M059J (cell line): ENCODE measurements at regions not wholly inside any gene's neighbourhood (a gene's known extent, or its start where the extent isn't known, plus 50 kb on each side); places are given as distances from the start of the nearest gene placed in this dataset.
"Not testable (repeated sequence)": the region's sequence is repeated elsewhere in the genome, so short reads cannot be mapped to it uniquely, and the experiment has no call there.

Experiments
- DNase-seq: peaks from one replicate; pipeline ENCODE4 v3.0.0-alpha.2; 2012; ENCODE audit warnings: low read depth

DNA sequence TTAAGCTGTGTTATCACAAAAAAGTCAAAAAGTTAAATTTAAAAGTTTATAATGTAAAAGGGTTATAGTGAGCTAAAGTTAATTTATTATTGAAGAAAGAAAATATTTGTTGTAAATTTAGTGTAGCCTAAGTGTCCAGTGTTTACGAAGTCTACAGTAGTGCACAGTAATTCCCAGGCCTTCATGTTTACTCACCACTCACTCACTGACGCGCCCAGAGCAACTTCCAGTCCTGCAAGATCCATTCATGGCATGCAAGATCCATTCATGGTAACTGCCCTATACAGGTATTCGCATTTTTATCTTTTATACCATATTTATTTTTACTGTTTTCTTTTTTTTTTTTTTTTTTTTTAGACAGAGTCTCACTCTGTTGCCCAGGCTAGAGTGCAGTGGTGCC lies 69.5 kb downstream of the TPRA1 start:
- DNase-seq, result no peak

DNA sequence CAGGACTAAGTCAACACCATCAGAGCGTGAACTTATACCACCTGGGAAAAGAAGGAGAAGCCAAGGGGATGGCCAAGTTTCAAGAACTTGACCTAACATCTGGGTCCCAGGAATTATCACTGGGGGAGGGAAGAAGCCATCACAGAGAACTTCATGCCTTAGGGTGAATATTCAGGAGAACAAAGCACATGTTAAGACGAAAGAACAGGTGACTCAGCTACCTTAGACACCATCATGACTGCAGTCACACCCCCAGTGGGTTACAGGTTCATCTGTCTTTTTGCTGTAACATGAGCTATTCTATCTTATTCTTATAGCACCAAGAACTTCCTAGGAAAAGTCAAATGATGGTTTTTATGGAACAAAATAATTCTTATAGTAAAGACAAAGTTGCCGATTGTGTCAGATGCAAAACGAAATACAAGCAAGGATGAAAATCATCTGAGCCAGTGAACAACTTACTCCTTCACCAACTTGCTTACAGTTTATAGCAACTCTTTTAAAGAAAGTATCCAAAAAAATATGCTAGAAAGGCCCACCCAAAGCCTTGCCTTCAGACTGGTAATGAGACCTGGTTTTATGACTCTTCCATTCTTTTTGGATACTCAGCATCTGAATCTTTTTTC lies 72.0 kb downstream of the TPRA1 start:
- DNase-seq, result no peak

DNA sequence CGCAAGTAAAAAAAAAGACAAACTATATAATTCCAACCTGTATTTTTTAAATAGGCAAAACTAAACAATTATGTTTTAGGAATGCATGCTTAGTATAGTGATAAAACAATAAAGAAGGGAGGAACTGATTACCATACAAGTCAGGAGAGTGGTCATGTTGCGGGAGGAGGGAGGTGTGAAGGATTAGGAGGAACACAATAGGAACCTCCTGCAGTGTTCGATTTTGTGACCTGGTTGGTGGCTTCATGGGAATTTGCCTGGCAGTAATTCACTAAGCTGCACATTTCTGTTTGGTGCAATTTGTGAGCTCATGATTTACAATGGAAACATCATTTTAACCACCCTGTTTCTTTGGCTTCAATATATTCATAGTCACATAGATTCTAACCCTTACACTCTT lies 78.3 kb downstream of the TPRA1 start:
- no peak for DNase-seq

DNA sequence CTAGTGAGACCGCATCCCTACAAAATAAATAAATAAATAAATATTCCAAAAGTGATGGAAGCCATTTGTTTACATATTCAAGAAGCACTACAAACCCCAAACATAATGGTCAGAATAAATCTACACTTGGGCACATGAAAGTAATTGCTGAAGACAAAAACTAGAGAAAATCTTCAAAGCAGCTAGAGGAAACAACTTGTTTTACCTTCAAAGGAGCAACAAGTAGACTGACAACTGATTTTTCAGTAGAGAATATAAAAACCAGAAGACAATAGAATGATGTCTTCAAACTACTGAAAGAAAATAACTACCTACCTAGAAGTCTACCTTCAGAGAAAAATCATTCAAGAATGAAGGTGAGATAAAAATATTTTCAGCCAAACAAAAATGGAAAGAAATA lies 89.4 kb downstream of the TPRA1 start:
- no peak for DNase-seq

DNA sequence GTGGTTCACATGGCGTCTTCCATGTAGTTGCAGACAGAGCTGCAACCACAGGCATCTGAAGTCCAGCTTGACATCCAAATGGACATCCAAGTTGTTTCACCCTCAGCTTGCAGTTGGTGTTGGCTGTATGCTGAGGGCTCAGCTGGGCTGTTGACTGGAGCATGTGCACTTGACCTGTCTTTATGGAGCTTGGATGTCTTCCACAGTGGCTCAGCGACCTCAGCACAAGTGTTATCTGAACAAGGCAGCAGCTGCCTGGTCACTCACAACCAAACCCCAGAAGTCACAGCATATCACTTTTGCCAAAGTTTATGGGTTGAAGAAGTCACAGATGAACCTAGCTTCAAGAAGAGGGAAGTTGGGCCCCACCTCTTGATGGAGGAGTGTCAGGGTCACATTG lies 92.9 kb downstream of the TPRA1 start:
- DNase-seq, result no peak

DNA sequence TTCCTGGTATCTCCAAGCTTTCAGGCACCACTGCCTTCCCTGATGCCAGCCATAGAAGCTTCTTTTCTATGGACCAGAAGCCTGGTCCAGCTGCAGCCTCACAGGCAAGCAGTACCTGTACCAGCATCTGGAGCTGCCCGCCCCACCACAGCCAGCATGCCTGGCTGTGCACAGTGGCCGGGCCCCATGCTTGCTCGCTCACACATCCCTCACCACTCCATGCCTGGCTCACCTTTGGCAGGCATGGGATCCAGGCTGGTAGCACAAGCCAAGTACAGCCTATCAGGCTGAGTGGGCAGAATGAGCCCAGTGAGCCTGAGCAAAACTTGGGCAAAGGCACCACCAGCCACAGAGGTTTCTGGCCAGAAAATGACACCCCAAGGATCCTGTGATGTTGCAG lies 93.4 kb downstream of the TPRA1 start:
- DNase-seq, result no peak

DNA sequence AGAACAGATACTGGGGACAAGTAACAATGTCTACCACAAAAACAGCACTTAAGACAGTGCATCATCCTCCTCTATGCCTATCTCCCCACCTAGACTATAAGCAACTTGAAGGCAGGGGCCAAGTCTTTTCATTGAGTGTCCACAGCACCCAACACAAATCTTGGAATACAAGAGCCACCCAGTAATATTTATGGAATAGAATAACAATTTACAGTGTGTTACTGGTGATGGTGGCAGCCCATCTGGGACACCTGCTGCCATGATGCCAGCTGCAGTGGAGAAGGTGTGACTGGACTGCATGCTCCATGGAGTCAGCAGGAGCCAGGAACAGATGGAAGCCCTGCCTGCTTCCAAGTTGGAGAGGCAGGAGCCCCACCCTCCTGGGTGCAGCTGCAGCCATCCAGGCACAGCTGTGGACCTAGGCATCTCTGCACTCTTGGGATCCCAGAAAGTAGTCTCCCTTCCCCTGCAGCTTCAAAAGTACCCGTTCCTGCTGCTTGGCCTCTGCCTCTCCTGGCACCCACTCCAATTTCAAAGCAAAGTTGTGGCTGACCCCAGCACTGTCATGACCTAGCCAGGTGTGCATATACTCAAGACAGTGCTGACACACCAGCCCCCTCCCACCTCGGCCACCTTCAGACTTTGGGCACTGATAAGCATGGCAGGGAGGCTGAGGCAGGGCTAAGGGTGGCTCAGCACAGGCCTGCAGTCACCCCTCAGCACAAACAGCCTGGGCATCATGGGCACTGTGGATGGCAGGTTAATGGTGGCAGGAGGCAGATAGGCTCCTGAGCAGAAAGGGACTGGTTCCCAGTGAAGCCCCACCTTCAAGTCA lies 94.5 kb downstream of the TPRA1 start:
- DNase-seq, result no peak

DNA sequence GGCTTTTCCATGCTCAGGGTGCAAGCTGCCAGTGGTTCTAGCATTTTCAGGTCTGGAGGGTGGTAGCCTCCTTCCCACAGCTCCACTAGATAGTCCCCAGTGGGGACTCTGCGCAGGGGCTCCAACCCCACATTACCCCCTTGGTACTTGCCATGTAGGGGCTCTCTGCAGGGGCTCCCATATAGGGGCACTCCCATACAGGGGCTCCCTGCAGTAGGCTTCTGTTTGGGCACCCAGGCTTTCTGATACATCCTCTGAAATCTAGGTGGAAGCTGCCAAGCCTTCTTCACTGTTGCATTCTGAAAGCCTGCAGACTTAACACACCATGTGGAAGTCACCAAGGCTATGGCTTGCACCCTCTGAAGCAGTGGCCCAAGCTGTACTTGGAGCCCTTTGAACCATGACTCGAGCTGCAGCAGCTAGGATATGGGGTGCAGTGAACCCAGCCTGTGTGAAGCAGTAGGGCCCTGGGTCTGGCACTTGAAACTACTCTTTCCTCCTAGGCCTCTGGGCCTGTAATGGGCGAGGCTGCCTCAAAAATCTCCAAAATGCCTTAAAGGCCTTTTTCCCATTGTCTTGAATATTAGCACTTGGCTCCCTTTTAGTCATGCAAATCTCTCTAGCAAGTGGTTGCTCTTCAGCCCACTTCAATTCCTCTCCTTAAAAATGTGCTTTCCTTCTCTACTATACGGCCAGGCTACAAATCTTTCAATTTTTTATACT lies 96.4 kb downstream of the TPRA1 start:
- no peak for DNase-seq

DNA sequence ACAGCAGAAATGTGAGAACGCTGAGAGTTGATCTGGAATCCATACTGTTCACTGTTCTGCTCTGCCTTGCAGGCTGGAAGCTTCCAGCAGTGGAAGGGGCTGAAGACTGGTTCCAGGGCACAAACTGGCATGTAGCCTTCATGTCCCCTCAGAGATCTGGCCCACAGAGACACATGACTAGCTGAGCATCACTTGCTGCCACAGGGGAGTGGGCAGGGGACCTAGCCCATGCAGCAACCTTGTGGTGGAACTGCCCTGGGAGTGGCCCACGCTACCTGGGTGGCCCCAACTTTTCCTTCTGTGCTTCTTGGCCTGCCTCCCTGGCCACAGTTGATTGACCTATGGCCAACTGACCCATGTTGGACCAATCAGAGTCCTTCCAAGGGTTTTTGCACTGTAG lies 98.1 kb downstream of the TPRA1 start:
- DNase-seq, result no peak

DNA sequence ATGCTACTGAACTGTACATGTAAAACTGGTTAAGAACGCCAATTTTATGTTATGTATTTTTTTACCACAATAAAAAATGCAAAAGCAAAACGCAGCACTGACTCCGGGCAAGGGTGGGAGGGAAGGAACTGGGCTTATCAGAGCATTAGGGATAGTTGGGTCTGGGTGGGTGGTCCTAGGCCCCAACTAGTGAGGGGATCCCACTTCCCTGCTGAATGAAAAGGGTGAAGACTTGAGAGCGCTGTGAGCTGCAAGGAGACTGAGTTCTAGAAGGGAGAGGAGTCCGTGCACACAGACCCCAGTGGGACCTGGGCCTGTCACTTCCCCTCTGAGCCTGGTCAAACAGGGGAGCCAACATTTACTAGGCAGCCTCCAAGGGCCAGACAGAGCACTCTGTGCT lies 98.6 kb downstream of the TPRA1 start:
- no peak for DNase-seq

DNA sequence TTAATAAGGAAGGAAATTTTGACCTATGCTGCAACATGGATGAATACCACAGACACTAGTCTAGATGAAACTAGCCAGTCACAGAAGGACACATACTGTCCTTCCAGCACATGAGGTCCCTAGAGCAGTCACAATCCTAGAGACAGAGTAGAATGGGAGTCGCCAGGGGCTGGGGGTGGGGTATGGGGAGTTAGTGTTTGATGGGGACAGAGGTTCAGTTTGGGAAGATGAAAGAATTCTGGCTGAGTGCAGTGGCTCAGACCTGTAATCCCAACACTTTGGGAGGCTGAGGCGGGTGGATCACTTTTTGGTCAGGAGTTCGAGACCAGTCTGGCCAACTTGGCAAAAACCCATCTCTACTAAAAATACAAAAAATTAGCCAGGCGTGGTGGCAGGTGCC lies 99.2 kb downstream of the TPRA1 start:
- DNase-seq, result no peak

DNA sequence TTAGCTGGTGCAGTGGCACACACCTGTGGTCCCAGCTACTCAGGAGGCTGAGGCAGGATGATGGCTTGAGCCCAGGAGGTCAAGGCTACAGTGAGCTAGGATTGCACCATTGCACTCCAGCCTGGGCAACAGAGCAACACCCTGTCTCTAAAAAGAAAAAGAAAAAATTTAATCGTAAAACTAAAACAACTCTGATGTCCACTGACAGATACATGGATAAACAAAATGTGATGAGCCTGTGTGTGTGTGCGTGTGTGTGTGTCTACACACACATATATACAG lies 99.6 kb downstream of the TPRA1 start:
- DNase-seq, result not testable (repeated sequence)

DNA sequence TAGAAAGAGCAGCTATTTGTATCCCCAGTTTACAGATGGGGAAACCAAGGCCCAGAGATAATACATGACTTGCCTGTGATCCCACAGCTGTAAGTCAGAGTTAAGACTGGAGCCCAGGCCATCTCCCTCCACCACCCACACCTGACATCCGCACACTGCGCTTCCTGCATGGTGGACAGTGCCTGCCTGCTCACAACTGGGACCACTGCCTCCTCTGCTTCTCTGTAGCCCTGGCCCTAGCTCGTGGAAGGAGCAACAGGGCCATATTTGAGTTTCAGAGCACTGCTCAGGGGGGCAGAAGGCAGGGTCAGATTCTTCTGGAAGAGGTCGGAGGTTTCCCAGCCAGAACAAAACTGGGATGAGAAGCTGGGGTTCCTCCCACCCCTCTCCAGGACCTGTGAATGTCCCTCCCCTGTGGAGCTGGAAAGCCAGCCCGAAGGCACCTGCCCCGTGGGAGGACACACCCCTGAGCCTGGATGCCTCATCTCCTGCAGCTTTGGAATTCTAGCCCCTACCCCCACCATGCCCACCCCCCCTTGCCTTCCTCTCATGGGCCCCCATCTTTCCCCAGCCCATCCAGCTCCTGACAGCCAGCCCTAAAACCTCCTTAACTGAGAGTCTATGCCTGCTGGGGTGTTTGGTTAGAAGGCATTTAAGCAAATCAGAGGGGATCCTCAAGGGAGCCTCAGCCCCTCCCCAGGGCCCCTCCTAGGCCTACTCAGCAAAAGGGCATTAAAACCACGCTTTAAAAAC lies 100.1 kb downstream of the TPRA1 start:
- DNase-seq, result no peak

DNA sequence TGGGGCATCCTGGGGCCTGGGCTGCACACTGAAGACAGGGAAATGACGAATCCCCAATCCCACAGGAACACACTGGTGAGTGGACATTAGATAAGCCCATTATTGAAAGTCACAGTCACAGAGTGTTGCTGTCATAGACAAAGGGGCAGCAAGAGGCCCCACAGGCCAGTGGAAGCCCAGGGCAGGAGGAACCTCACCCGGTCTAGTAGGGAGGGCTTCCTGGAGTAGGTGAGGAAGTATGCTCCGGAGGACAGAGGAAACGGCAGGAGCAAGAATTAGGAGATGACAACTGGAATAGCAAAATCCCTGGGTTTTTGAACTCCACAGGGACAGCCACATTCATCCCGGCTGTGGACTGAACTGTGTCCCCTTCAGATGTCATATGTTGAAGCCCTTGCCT lies 101.2 kb downstream of the TPRA1 start:
- DNase-seq, result no peak

DNA sequence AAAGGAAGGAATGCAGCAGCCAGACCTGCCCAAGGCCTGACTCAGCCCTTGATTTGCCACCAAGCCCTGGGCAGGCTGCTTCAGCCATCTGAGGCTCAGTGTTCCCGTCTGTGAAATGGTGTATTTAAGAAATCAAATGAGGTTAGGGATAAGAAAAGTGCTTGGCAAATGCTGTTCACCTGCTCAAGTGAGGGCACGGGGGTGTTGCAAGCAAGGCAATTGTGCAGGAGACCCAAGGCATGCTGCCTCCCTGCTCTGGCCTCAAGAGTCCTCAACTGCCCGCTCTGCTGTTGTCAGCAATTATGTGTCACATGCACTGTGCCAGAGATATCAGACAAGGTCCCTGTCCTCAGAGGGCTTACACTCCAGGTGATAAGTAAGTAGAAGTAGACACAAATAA lies 101.8 kb downstream of the TPRA1 start:
- no peak for DNase-seq

DNA sequence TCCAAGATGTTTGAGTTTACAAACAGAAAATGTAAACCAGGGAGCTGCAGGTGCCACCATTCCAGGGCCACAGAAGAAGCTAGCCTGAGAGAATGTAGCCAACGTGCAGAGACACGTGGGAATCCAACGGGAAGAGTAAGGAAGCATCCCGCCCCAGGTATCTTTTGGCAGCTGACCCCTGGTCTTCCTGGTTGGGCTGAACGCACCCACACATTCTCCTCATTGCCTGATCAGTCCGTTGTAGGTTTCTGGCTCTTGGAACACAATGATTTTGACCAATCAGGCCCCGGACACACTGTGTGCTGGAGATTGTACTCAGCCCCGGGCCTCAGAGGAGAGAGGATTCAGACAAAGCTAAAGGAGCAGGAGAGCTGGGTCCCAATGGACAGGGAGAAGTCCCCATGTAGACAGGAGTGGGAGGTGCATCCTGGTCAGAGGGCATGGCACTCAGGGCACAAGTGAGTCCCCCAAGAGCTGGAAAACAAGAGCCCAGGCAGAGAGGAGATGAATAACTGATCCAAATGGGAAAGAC lies 102.3 kb downstream of the TPRA1 start:
- DNase-seq, result no peak

DNA sequence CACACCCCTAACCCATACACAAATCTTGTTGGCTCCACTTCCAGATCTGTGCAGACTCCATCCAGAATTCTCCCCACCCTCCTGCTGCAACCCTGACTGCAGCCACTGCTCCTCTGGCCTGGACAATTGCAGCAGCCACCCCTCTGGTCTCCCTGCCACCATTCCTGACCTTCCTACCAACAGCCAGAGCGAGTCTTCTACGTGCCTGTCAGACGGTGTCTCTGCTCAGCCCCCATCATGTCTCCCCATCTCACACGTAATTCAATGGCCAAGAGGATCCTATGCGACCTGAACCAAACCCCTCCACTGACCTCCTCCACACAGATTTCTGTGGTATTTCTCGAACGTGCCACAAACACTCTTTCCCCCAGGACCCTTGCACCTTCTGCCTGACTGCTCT lies 103.3 kb downstream of the TPRA1 start:
- no peak for DNase-seq

DNA sequence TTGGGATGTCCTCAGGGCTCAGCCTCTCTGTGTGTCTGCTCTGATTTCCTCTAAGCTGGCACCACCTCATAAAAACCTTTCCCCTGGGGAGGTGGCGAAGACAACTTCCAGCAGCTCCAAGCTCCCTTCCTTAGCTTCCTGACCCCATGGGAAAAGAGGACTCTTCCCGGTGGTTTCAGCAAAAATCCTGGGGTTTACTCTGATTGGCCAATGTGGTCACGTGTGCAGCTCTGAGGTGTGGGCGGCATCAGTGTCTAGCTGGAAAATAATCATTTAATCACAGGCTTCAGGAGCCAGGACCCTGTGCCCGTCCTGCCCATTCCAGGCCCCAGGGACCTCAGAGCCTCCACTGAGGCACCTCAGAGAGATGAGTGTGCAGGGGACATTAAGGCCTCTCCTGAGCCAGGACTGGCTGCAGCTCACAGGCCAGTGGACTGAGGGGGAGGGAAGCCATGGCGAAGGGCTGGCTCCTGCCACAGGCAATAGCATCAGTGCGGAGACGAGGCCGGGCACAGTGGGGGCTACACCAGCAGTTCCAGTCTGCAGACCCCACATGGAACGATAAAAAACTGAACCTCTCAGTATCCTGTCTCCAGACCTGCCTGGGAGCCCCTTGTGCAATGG lies 104.1 kb downstream of the TPRA1 start:
- no peak for DNase-seq

DNA sequence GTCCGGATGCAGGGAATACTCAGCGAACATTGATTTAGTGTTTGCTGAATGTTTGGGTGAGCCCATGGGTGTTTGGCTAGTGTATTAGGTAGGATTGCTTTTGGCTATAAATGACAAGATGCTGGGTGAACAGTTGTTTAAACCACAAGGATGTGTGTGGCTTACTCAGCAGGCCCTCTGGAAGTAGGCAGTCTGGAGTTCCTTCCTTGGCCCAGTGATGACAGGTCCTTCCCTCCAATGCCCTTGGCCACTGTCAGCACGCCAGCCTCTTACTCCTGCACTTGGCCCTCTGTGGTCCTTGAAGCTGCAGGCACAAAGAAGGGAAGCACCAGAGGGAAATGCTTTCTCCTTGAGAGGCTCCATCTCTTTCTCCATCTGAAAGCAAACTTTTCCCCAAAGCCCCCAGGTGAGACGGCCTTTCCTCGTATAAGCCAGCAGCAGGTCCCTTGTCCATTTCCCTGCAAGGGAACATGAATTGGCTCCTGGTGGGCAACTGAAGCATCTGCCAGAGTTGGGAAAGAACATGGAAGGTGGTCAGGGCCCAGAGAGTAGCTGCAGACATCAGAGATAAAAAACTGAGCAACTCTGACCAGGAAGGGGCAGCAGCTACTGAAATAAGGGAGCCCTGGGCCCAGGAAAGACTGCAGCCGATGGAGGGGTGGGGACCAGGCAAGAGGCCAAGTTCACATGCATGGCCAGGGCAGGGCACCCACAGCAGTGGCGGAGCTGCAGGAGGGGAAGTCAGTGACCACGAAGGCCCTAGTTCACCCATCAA lies 105.0 kb downstream of the TPRA1 start:
- peak; percentile 37 for DNase-seq

DNA sequence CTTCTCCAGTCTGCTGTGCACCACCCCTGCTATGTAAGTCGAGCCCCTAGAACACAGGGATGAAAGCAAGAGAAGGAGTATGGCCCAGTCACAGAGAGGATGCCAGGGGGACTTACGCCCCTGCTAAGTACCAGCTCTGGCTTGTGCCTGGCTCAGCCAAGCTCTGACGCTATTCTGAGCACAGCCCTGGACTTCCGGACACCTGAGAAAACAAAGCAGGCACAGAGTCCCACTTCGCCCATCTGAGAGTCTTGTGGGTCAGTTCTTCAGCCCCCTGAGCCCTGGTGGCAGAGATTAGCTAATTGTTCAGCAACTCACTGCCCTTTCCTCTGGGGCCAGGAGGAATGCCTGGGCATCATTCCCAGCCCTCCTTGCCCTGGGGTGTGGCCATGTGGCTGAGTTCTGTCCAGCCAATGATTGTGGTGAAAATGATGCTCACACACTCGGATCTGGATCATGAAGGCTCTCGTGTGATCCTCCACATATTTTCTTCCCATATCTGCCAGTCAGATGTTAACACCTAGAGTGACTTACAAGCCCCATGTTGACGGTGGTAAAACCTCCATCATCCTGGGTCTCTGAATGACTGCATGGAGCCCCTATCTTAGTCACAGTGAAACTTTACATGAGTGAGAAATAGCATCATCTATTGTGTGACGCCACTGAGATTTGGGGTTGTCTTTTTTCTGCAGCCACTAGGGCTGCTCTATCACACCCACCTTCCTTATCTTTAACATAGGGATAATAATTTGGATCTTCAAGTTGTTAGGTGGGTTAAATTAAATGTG lies 105.7 kb downstream of the TPRA1 start:
- peak; percentile 59 for DNase-seq
